GM21526 (cell line): ENCODE measurements at regions not wholly inside any gene's neighbourhood (a gene's known extent, or its start where the extent isn't known, plus 50 kb on each side); places are given as distances from the start of the nearest gene placed in this dataset.
A peak's percentile ranks its signal among the peaks of the same experiment; 100 is the strongest.

Experiments
- ATAC-seq: cut with Tn5 transposase; IDR thresholded peaks from one replicate; pipeline ENCODE4 v1.9.1; 2021; ENCODE audit warnings: moderate library complexity; ENCODE audit not compliant: unreplicated experiment, low FRiP score

DNA sequence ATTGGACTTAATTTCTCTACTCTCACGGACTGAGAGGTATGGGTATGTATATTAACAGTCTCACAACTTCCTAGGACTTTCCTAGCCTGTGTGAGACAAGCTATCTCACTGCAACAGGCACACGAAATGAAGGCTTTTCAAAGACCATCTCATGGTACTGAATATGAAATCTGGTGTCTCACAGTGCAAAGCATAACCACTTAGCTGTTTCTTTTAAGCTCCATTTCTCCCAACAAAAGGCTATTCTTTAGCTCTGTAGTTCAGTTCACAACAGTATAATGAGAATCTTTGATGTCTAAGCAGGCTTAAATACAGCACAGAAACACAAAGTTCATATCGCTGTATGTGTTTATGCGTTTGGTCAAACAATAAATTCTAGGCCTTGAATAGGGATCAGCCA, 116.2 kb upstream of the PCDH18 start:
- ATAC-seq, result no peak

DNA sequence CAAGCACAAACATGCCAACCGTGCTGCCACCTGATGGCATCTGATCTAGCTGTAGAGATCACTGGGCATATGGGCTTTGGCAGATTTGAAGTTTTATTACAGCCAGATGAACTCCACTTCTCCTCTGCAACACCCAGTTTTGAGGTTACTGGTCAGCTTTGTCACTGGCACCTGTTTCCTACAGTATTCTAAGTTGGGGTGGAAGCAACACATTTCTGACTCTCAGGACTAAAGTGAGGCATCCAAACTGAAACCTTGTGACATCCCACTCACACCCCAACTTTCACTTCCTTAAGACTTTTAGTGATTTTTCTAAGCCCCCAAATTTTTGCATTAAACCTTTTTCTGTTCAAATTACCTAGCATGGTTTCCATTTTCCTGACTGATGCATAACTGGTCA, 115.1 kb upstream of the PCDH18 start:
- ATAC-seq, result peak; percentile 93

DNA sequence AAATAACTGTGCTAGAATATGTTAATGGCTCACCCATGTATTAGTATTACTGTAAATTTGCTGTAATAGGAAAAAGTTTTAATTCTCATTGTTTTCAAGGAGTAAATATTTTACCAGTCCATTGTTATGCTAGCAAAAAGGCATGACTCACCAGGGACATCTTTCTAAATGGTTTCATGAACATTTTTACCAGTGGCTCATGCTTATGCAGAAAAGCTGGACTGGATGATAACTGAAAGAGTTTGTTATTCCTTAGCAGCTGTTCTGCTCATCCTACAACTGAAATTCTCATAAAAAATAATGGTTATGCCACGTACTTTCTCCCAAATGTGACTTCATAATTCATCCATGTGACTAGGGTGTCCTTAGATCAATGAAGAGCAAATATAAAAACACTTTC, 111.9 kb upstream of the PCDH18 start:
- ATAC-seq, result no peak

DNA sequence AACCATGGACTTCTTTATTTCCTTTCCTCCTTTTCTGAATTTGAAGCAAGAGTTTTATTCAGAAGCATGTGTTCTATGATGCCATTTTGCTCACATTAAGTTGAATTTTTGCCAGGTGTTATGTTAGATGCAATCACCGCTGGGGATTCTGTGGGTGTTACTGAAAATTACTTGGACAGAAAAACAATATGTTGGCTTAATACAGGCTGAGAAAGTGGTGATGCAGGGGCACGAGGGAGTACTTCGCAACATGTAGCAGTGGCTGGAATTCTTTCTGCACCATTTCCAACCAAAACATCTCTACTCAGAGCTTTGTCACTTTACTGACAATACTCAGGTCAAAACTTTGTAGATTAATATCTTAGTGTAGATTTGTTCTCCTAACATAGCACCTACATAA, 109.2 kb upstream of the PCDH18 start:
- no peak for ATAC-seq

DNA sequence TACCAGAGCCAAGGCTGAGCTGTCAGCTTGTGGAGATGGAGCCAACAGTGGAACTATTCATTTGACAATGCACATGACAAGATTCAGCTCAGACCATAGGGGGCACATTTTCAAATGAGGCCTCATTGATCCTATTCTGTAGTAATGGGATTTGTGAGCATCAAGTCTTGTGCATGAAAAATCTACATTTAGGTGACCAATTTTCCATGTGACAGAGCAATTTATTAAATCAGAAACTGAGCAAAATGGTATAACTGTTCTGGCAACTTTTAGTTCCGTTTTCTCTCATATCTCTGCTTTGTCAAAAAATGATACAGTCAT, 108.5 kb upstream of the PCDH18 start:
- no peak for ATAC-seq

DNA sequence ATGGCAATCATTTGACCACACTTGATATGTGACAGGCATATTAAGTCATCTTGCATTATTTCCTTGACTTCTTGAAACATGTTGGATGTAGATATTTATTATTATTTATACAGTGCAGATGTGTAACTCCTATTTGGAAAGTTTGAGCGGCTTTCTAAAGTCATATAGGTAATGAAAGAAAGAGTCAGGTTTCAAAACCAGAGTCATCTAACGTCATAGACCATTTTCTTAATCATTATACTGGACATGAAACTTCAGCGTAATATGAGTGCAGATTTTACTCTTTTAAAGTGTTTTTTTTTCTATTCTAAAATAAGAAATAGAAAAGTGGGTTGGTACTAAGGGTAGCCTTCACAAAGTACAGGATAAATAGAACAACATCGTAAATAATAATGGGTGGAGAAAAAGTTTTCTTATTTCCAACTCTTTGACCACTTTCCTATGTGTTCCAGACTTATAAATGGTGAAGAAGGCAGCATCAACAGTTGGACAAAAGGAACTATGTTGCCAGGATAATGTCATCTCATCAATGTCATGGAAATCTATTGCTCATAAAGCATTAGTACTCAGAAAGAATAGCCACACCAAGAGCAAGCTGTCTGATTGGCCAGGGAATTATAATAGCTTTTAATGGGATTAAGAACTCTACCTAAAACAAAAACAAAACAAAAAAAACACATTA, 108.0 kb upstream of the PCDH18 start:
- ATAC-seq, result peak; percentile 57

DNA sequence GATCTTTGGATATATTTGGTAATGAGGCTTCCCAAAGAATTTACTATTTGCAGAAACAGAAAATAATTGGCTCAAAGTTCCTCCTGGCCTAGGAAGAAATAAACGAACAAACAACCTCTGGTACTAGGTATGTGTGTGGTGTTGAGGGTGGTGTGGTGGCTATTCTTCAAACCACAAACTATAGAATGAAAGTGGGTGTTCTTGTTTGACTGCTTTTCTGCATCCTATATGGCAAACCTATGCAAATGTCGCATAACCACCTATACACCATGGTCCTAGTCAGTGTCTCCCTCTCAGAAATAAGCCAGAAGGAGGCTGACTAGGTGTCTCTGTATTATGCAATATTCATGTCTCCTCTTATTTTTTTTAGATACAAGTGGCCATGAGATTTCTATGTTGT, 106.6 kb upstream of the PCDH18 start:
- peak; percentile 57 for ATAC-seq

DNA sequence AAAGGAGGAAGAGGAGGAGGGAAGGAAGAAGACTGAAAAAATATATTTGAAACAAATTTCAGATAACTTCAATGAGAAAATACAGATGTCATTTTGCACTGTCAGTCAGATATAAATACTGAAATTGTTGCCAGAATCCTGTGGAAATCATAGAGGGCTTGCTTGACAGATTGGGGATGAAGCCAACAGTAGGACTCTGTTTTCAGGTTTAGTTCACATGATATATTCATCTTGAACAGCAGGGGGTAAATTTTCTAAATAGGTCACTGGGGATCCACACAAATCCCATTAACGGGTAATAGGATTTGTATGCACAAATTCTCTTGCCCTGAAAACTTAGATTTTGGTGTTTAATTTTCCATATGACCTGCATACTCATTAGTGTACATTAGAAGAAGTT, 103.3 kb upstream of the PCDH18 start:
- no peak for ATAC-seq

DNA sequence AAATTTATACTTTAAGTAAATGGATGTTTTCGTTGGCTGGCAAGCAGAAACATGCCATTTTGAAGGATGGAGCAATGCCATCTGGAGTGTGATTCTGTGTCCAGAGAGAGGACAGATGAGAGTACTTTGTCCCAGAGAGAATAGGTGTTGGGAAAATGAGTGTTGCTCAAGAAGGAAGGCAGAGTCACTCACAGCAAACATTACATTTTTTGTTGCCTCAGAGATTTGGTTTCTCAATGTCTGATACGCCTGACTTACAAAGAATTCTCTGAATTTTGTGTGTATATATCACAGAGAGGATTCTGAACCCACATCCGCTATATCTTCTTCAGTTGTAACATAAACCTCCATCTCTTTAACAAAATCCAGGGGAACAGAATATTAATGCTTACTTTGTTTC, 102.8 kb upstream of the PCDH18 start:
- no peak for ATAC-seq

DNA sequence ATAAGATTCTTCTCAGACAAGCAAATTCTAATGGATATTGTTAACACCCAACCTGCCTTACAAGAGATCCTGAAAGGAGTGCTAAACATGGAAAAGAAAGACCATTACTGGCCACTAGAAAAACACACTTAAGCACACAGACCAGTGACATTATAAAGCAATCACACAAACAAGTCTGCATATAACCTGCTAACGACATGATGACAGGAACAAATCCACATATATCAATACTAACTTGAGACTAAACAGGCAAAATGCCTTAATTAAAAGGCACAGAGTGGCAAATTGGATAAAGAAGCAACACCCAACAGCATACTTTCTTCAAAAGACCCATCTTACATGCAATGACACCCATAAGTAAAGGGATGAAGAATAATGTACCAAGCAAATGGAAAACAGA, 100.5 kb upstream of the PCDH18 start:
- no peak for ATAC-seq

DNA sequence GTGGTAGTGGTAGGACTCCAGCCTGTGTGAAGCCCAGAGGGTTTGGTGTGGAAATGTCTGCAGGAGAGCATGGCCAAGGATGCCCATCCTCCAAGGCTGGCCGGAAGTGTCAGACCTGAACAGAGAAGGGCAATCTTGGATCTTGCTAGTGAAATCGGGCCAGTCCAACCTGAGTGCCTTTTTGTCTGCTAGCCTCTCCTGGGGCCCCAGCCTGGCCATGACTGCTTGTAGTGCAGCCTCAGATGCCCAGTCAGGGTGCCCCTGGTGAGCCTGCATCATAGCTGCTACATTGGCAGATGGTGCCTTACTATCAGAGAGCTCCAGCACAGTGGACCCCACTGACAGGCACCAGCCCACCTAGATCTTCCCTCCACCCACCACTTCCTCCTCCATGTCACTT, 99.3 kb upstream of the PCDH18 start:
- no peak for ATAC-seq

DNA sequence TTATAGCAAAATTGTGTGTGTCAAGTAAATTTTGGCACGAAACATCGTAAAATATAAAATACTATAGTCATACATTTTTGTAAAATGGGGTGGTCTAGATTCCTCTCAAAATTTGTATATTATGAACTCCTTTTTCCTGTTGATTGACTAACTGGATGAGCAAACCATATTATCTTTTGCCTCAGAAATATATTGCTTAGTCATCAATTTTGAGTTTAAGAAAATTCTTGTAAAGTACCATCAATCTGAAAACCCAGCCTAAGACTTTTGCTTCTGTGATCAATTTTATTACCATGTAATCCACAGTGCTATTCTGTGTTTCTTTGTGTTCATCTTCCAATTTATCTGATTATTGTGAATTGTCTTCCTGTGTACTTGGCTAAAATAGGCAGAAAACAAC, 98.0 kb upstream of the PCDH18 start:
- ATAC-seq, result no peak

DNA sequence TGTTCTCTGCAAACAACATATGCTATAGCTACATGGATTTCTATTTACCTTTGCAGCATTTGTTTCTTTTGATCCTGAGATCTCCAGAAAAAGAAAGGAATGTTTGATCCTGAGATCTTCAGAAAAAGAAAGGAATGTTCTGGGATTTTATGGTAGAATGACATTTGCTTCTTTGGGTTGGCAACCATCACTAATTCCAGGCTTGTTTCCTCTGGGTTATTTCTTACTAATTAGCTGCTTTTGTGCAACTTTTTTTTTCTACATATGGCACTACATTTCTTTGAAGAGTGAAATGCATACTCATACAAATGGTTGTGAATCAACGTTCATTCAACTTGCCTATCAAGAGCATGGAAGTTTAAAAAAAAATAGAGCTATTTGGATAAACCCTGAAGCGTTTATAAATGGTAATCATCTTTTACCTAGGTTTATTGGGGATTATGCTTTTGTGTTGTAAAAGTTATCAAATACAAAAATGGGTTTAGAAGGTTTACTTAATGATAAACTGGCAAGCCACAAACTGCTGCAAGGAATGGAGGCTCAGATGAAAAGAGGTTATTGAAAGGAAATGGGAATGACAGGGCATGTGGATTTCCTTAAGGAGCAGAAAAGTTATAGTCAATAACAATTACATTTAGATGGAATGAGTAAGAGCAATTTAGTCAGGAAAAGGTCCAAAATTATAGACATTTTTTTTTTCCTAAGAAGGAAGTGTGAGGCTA, 95.6 kb upstream of the PCDH18 start:
- ATAC-seq, result no peak

DNA sequence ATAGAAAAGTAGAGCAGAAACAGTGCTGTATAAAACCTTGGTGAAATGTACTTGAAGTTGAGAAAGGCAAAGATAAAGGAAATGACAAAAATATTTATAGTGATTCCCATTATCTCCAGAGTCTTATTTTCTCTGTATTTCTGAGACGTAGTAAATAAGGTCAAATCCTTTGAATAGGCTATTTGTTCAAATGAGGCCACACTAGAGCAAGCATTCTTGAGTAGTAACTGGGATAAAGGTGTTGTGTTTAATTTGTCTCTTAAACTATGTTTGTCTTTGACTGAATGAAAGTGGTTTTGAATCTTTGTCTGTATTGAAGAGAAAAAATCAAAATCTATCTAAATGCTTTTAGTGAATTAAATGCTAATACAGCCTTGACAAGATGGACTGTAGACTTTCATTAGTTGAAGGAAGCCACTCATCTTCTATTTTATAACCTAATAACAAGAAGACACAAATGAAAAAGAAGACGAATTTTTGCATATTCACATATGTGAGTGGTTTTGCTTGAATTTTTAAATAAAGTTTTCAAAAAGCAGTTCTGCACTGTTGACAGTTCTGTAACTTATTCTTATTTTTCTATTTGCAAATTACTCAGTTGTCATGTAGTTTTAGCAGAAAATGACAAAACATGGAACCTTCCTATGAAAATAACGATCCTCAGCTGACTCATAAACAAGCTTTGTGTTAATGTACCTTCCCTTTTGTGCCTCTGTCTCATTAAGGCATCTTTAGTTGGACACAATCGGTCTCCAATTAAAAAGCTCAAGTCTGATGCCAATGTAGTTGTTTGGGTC, 94.8 kb upstream of the PCDH18 start:
- no peak for ATAC-seq

DNA sequence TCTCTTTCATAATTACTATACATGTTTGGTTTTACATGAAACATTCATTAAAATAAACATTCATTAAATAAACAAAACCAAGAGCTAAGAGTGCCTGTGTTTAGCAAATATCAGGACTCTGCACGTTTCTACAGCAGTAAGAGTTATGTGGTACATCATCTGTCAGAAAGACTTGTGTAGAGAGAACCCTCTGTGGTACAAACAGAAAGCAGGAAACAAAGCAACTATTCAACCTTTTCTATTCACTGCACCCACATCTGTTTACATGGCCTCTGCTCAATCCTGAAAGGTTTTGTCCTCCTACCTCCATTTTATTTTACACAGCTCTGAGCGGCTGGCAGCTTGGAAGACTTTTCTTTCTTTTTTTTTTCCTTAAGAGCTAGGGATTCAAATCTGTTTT, 90.7 kb upstream of the PCDH18 start:
- no peak for ATAC-seq

DNA sequence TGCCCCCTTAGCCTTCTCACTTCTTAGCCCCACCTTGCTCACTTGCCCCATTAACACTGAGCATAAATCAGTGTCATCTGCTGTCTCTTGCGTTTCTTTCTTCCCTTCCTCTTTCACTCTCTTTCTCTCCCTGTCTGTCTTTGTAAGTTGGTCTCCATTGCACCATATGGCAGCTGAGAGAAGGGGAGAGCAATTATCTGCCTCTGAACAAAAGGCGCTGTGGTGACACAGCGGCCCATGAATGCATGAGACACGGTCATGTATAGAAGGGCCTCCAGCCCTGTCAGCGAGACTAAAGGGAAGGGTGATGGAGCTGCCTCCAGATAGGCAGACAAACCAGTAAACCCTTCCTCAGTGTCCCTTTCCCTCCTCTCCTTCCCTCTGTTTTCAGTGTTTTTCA, 88.8 kb upstream of the PCDH18 start:
- no peak for ATAC-seq

DNA sequence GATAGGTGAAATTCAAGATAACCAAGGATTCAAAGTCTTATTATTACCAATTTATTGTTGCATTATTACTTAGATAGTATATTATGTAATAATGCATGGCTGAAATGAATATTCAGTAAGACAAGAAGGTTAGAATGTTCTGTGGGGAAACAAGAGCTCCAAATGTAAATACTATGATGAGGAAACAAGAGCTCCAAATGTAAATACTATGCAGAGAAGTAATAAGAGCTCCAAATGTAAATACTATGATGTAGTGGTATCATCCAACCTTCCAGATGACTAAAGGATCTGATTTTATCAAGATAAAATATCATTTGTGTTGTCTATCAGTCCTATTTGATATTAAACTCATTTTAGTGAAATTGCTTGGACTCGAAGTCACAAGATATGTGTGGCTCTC, 82.2 kb upstream of the PCDH18 start:
- no peak for ATAC-seq

DNA sequence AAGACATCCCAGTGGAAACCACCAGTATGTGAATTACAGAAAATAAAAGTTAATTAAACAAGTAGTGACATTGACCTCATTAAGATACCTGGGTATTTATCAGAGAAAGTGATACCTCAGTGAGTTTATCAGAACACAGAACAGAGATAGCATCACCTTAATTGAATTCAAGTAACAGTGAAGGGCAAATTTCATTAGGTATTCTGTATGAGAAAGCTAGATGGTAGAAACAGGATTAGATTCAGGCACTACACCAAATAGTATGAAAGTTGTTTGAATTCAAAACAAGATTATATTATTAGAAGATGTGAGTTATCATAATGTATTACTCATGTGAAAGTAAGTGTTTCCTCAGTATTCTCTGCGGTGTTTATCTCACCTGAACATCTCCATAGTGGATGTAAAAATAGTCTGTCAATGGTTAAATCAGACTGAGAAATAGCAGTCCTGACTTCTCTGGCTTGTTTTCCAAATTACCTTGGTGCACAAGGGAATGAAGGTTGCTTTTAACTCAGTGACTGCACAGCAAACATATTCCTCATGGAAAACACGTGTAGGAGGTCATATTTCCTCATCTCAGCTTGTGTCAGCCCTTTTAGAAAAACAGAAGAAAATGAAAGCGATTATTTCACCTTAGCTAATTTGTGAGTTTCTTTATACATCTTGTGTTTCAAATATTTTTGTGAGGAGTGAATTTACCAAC, 79.9 kb upstream of the PCDH18 start:
- ATAC-seq, result no peak

DNA sequence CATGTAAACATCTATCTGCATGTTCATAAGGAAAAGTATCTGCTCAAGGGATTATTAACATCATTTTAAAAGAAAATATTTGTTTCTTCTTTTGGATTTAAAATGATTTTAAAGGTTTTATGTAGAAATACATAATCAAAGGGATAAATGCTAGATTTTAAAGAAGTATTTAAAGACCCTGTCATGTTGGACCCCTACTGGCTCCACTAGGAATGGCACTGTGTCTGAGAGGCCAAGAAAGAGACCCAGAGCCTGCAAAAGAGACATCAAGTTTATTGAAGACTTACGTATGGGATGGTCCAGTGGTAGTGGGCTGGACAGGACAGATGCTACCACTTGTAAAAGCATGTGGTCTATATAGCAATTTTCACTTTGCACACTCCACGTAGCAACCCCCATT, 78.7 kb upstream of the PCDH18 start:
- no peak for ATAC-seq

DNA sequence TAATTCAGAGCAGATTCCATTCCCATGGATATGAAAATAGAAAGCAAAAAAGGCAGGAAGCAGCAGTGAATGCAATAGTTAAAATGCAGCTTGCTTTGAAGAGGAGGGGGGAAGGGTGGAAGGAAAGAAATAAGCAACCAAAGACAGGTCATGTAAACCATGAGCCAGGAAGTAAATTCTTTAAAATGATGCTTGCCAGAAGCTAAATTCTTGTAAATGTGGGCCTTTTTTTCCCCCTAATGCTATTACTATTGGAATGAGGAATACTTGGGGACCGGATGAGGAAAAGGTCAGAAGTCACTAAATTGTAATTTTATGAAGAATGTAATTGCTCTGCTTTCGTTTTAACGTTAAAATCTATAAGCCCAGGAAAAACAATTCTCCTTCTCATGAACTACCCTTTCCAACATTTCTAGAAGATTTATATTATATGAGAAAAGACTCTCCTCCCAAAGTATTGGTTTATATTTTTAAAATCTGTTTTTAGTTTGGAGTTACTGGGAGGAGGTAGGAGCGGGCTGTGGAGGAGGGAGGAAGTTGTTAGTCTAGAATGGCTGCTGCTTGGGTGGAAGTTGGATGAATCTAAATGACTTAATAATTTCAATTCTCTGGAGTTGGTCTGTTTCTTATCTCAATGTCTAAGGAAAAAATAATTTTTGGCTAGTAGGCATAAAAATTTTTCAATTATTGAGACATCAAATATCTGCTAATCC, 77.6 kb upstream of the PCDH18 start:
- ATAC-seq, result no peak

DNA sequence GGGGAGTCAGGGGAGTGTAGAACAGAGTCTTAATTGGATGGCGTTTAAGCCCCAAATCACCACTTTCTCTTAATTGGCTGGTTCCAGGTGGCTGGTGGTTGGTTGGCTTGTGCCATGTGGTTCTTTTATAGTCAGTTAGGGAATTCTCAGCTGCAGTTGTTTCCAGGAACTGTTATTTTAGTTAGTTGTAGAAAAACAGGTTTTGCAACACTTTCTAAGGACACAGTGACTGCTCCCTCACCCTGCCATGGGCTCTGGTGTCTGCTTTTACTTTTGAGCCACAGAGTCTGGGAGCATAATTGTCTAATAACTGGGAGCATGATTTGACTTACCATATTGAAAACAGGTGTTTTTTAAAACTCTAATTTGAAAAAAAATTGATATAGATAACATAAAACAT, 75.8 kb upstream of the PCDH18 start:
- no peak for ATAC-seq
